Fibroblast of skin of scalp (primary cell): ENCODE measurements at regions not wholly inside any gene's neighbourhood (a gene's known extent, or its start where the extent isn't known, plus 50 kb on each side); places are given as distances from the start of the nearest gene placed in this dataset.

ENCODE experiments used
- DNase-seq: peaks from one replicate; pipeline ENCODE4 v3.0.0-alpha.2; 2013

GRCh38 chr1:25103164-25103795 is 129.0 kb downstream of the SYF2 start:
- no peak for DNase-seq

- DNase-seq, result no peak
Measured at GRCh38 chr1:25100151-25100833, 132.0 kb downstream of the SYF2 start.

- DNase-seq, result no peak
Measured at GRCh38 chr1:25099343-25099951, 132.9 kb downstream of the SYF2 start.

GRCh38 chr1:25098717-25099116 is 133.6 kb downstream of the SYF2 start:
- no peak for DNase-seq

- DNase-seq, result no peak
Measured at GRCh38 chr1:25096307-25097150, 135.8 kb downstream of the SYF2 start.

- DNase-seq, result no peak
Measured at GRCh38 chr1:25095635-25096200, 136.6 kb downstream of the SYF2 start.

GRCh38 chr1:25094995-25095394 is 137.3 kb downstream of the SYF2 start:
- no peak for DNase-seq

GRCh38 chr1:25094229-25094628 is 138.1 kb downstream of the SYF2 start:
- no peak for DNase-seq

- no peak for DNase-seq
Measured at GRCh38 chr1:25091658-25092057, 140.6 kb downstream of the SYF2 start.

- no peak for DNase-seq
Measured at GRCh38 chr1:25090707-25091422, 141.4 kb downstream of the SYF2 start.

- no peak for DNase-seq
Measured at GRCh38 chr1:25089772-25090171, 142.5 kb downstream of the SYF2 start.

- DNase-seq, result no peak
Measured at GRCh38 chr1:25088946-25089345, 143.4 kb downstream of the SYF2 start.

GRCh38 chr1:25088180-25088701 is 144.1 kb downstream of the SYF2 start:
- no peak for DNase-seq

- DNase-seq, result no peak
Measured at GRCh38 chr1:25086518-25087079, 145.7 kb downstream of the SYF2 start.

- DNase-seq, result no peak
Measured at GRCh38 chr1:25084407-25084806, 147.9 kb downstream of the SYF2 start.

- DNase-seq, result no peak
Measured at GRCh38 chr1:25083481-25084345, 148.6 kb downstream of the SYF2 start.

GRCh38 chr1:25082995-25083394 is 149.3 kb downstream of the SYF2 start:
- DNase-seq, result no peak

- DNase-seq, result no peak
Measured at GRCh38 chr1:25082216-25082899, 149.9 kb downstream of the SYF2 start.

GRCh38 chr1:25081496-25081895 is 150.8 kb downstream of the SYF2 start:
- no peak for DNase-seq
